Mesenchymal stem cell (in vitro differentiated cells and primary cell): ENCODE measurements at regions not wholly inside any gene's neighbourhood (a gene's known extent, or its start where the extent isn't known, plus 50 kb on each side); places are given as distances from the start of the nearest gene placed in this dataset.

Experiments used
- DNase-seq: peaks from one replicate; pipeline ENCODE4 v3.0.0-alpha.2; 2013
- H2AFZ ChIP-seq: one replicate; pipeline ENCODE4 v1.6.1; 2013; ENCODE audit warnings: low read depth, mild to moderate bottlenecking, control low read depth, inconsistent platforms, low read length, moderate library complexity
- H2AK5ac ChIP-seq: 2 replicates; pipeline ENCODE4 v1.6.1; 2013; ENCODE audit warnings: low read length, moderate library complexity, mild to moderate bottlenecking, inconsistent platforms; ENCODE audit not compliant: severe bottlenecking
- H2BK120ac ChIP-seq: one replicate; pipeline ENCODE4 v1.6.1; 2013; ENCODE audit warnings: low read depth, mild to moderate bottlenecking, inconsistent platforms, low read length, moderate library complexity
- H2BK12ac ChIP-seq, 2 experiments: one replicate each; pipeline ENCODE4 v1.6.1; 2013; ENCODE audit warnings: inconsistent platforms in 2 of 2, low read length in 2 of 2, mild to moderate bottlenecking in 2 of 2, moderate library complexity in 2 of 2, control low read depth in 1 of 2
- H2BK15ac ChIP-seq: one replicate; pipeline ENCODE4 v1.6.1; 2013; ENCODE audit warnings: mild to moderate bottlenecking, low read depth, inconsistent platforms; ENCODE audit not compliant: poor library complexity, severe bottlenecking
- H2BK5ac ChIP-seq: 2 replicates; pipeline ENCODE4 v1.6.1; 2013; ENCODE audit warnings: low read depth, mild to moderate bottlenecking, low read length, control low read depth, inconsistent platforms; ENCODE audit not compliant: poor library complexity, severe bottlenecking
- H3K14ac ChIP-seq, 2 experiments: one replicate each; pipeline ENCODE4 v1.6.1; 2013; ENCODE audit warnings: inconsistent platforms in 2 of 2, low read length in 2 of 2, control low read depth in 1 of 2, mild to moderate bottlenecking in 1 of 2, moderate library complexity in 1 of 2
- H3K18ac ChIP-seq, 2 experiments: one replicate each; pipeline ENCODE4 v1.6.1; 2013; ENCODE audit warnings: inconsistent platforms in 2 of 2, low read length in 2 of 2, control low read depth in 1 of 2, low read depth in 1 of 2, mild to moderate bottlenecking in 1 of 2
- H3K23ac ChIP-seq, 2 experiments: one replicate each; pipeline ENCODE4 v1.6.1; 2013; ENCODE audit warnings: inconsistent platforms in 2 of 2, low read length in 2 of 2, mild to moderate bottlenecking in 2 of 2, moderate library complexity in 2 of 2, control low read depth in 1 of 2
- H3K27ac ChIP-seq: 2 replicates; pipeline ENCODE4 v1.5.1; 2013; ENCODE audit warnings: mild to moderate bottlenecking, moderate library complexity, low read length, control low read depth, inconsistent platforms; ENCODE audit not compliant: poor library complexity, severe bottlenecking
- H3K27me3 ChIP-seq, 2 experiments: 2 replicates each; pipeline versions ENCODE4 v1.6.1 to v1.7.0; 2013; ENCODE audit warnings: low read length in 2 of 2, mild to moderate bottlenecking in 2 of 2, moderate library complexity in 2 of 2, control low read depth in 1 of 2, inconsistent platforms in 1 of 2; ENCODE audit not compliant: control insufficient read depth in 1 of 2, insufficient read depth in 1 of 2
- H3K36me3 ChIP-seq, 2 experiments: 2 replicates each; pipeline versions ENCODE4 v1.6.1 to v1.7.0; 2013; ENCODE audit warnings: low read length in 2 of 2, control low read depth in 1 of 2, inconsistent platforms in 1 of 2, low read depth in 1 of 2, mild to moderate bottlenecking in 1 of 2; ENCODE audit not compliant: insufficient read depth in 2 of 2, control insufficient read depth in 1 of 2
- H3K4ac ChIP-seq, 2 experiments: one replicate each; pipeline ENCODE4 v1.6.1; 2013; ENCODE audit warnings: inconsistent platforms in 2 of 2, low read length in 2 of 2, mild to moderate bottlenecking in 2 of 2, moderate library complexity in 2 of 2, control low read depth in 1 of 2, low read depth in 1 of 2
- H3K4me1 ChIP-seq: 2 replicates; pipeline ENCODE4 v1.6.1; 2013; ENCODE audit warnings: low read depth, low read length, control low read depth; ENCODE audit not compliant: control insufficient read depth, insufficient read depth
- H3K4me2 ChIP-seq: 2 replicates; pipeline ENCODE4 v1.6.1; 2013; ENCODE audit warnings: low read length, mild to moderate bottlenecking, inconsistent platforms; ENCODE audit not compliant: poor library complexity, severe bottlenecking
- H3K4me3 ChIP-seq, 2 experiments: 2 replicates each; pipeline versions ENCODE4 v1.5.1 to v1.7.0; 2013; ENCODE audit warnings: low read length in 2 of 2, mild to moderate bottlenecking in 2 of 2, control low read depth in 1 of 2, low read depth in 1 of 2; ENCODE audit not compliant: insufficient read depth in 1 of 2
- H3K79me1 ChIP-seq: replicated peaks from 2 replicates; pipeline ENCODE4 v1.6.1; 2013; ENCODE audit warnings: mild to moderate bottlenecking, control low read depth, low read length, inconsistent platforms; ENCODE audit not compliant: poor library complexity, severe bottlenecking
- H3K9ac ChIP-seq: 2 replicates; pipeline ENCODE4 v1.7.0; 2013; ENCODE audit warnings: mild to moderate bottlenecking, low read length, moderate library complexity
- H3K9me3 ChIP-seq: 2 replicates; pipeline ENCODE4 v1.7.0; 2013; ENCODE audit warnings: mild to moderate bottlenecking, low read length; ENCODE audit not compliant: control insufficient read depth
- H4K8ac ChIP-seq: one replicate; pipeline ENCODE4 v1.6.1; 2013; ENCODE audit warnings: inconsistent platforms, mild to moderate bottlenecking, low read length, moderate library complexity
- H4K91ac ChIP-seq: one replicate; pipeline ENCODE4 v1.6.1; 2013; ENCODE audit warnings: mild to moderate bottlenecking, low read length, inconsistent platforms
- WGBS: methylation state at CpG from one replicate; pipeline ENCODE4 v1.1.7; 2013; ENCODE audit warnings: mixed read lengths; 5-methylcytosine and 5-hydroxymethylcytosine counted together

- H2BK12ac ChIP-seq: peak overlapping the region; percentile 81 to 91
- no peaks in the 10 kb centered on the region for H3K79me1 ChIP-seq
- WGBS: 100% methylated on average over 1 of the region's 1 CpG
These were observed 130.2 kb downstream of the VAPA start for GRCh38 chr18:10044054-10044453.

DNA sequence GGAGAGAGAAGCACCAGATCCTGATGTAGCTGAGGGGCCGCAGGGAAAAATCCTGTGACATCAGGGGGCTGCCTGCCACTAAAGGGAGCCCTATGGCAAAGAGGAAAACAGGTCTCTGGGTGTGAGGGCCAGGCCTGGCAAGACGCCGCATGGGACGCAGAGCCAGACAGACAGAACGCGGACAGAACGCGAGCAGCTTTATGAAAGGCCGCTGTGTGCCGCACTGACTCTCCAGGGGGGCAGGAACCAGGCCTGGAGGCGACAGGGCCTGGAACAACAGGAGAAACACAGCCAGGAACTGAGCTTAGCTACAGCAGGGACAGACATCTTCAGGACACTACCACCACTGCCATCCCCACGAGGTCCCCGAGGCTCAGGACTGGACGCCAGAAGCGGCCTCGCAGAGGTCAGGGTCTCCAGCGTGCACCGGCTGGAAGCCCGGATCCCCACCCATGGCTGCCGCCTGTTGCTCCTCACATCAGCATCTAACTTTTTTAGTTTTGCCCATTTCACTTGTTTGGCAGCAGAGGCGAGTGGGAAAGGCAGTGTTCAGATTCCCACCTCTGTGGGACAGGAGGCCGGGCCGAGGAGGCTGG lies 131.6 kb downstream of the VAPA start:
- peak overlapping the region; percentile 89 to 94 for H3K18ac ChIP-seq
- peaks cover 13% of the 10 kb centered on the region for H3K9me3 ChIP-seq
- 93% methylated on average over 23 of the region's 23 CpGs for WGBS
- peak overlapping the region; percentile 79 for H4K8ac ChIP-seq
- H4K91ac ChIP-seq: peak overlapping the region; percentile 91
- H2BK5ac ChIP-seq: no peak overlapping the region
- H3K36me3 ChIP-seq: no peaks in the 10 kb centered on the region
- no peak overlapping the region for H3K27ac ChIP-seq
- peak overlapping the region; percentile 84 for H2BK15ac ChIP-seq
- H3K4me1 ChIP-seq: peaks cover 7% of the 10 kb centered on the region
- H2AFZ ChIP-seq: no peak overlapping the region
- H3K14ac ChIP-seq: peak overlapping the region in 1 of 2 experiments; percentile 9
- H3K27me3 ChIP-seq: no peaks in the 10 kb centered on the region
- peak overlapping the region; percentile 81 to 98 for H2BK12ac ChIP-seq
- no peak for DNase-seq
- H3K4me3 ChIP-seq: no peak overlapping the region
- no peak overlapping the region for H2AK5ac ChIP-seq
- no peak overlapping the region for H3K9ac ChIP-seq
- H3K23ac ChIP-seq: no peak overlapping the region
- peak overlapping the region; percentile 68 to 80 for H3K4ac ChIP-seq
- H3K4me2 ChIP-seq: no peak overlapping the region
- H3K79me1 ChIP-seq: no peaks in the 10 kb centered on the region
- peak overlapping the region; percentile 89 for H2BK120ac ChIP-seq

More at GRCh38 chr18:10044054-10044453, 130.2 kb downstream of the VAPA start:
- H3K9me3 ChIP-seq: peaks cover 13% of the 10 kb centered on the region
- H3K14ac ChIP-seq: no peak overlapping the region
- peak overlapping the region; percentile 62 for H2AFZ ChIP-seq
- H2BK120ac ChIP-seq: peak overlapping the region; percentile 86
- no peak overlapping the region for H3K27ac ChIP-seq
- no peaks in the 10 kb centered on the region for H3K36me3 ChIP-seq
- H2BK5ac ChIP-seq: no peak overlapping the region
- H2AK5ac ChIP-seq: no peak overlapping the region
- no peak for DNase-seq
- H3K23ac ChIP-seq: no peak overlapping the region
- no peak overlapping the region for H3K9ac ChIP-seq
- H3K4ac ChIP-seq: peak overlapping the region; percentile 52 to 55
- no peak overlapping the region for H2BK15ac ChIP-seq
- H3K27me3 ChIP-seq: no peaks in the 10 kb centered on the region
- H4K8ac ChIP-seq: no peak overlapping the region
- peak overlapping the region; percentile 99 for H4K91ac ChIP-seq
- no peak overlapping the region for H3K4me3 ChIP-seq
- peak overlapping the region; percentile 17 to 70 for H3K18ac ChIP-seq
- H3K4me2 ChIP-seq: no peak overlapping the region
- H3K4me1 ChIP-seq: peaks cover 4% of the 10 kb centered on the region

DNA sequence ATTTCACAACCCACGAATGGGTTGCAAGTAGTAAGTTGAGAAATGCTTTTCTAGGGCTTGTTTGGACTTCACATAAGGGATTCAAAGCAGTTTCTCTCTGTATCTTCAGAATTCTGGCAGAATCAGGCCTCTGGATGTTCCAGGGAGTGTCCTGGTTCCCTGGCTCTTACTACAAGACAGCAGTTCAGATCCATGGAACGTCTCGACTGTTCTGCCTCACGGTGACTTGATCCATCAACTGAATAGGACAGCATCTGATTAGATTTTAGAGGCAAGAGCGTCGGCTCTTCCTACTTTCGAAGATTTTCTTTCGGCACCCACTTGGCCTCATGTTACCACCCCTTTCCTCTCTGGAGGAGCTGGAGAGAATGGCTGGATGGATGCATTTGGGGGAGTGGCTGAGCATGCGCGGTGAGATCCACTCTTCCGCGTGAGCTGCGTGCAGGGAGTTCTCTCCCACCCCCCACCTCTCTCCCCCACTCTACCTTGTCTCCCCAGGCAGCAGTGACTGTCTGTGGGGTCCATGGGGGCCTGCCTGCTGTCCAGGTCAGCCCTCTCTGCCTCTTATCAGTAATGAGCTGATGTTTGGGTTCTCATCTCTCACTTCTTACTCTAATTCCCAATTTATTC lies 132.5 kb downstream of the VAPA start:
- Histone ChIP-seq H3K23ac (no peak overlapping the region), H3K27ac (no peak overlapping the region), H3K4me1 (peaks cover 7% of the 10 kb centered on the region), H3K79me1 (no peaks in the 10 kb centered on the region), H2BK12ac (peak overlapping the region; percentile 90 to 98), H3K4ac (peak overlapping the region; percentile 84 to 88), H3K9ac (no peak overlapping the region), H4K91ac (peak overlapping the region; percentile 94), H3K36me3 (no peaks in the 10 kb centered on the region), H2AK5ac (no peak overlapping the region), H2BK15ac (peak overlapping the region; percentile 92), H3K9me3 (peaks cover 13% of the 10 kb centered on the region), H3K14ac (peak overlapping the region in 1 of 2 experiments; percentile 78), H2BK5ac (no peak overlapping the region), H3K27me3 (no peaks in the 10 kb centered on the region), H2BK120ac (peak overlapping the region; percentile 56), H4K8ac (no peak overlapping the region), H2AFZ (no peak overlapping the region), H3K18ac (peak overlapping the region; percentile 84 to 88), H3K4me2 (no peak overlapping the region), H3K4me3 (no peak overlapping the region)
- no peak for DNase-seq
- WGBS: 95% methylated on average over 9 of the region's 13 CpGs

GRCh38 chr18:10047237-10047636 lies 133.4 kb downstream of the VAPA start:
- no peak overlapping the region for H3K14ac ChIP-seq
- H3K27ac ChIP-seq: no peak overlapping the region
- H3K4me1 ChIP-seq: peaks cover 7% of the 10 kb centered on the region
- H2BK15ac ChIP-seq: no peak overlapping the region
- 21% methylated on average over 6 of the region's 6 CpGs for WGBS
- H3K9ac ChIP-seq: no peak overlapping the region
- H3K9me3 ChIP-seq: peaks cover 7% of the 10 kb centered on the region
- H3K4me2 ChIP-seq: no peak overlapping the region
- H3K4me3 ChIP-seq: no peak overlapping the region
- peak overlapping the region; percentile 3 for H4K8ac ChIP-seq
- H4K91ac ChIP-seq: peak overlapping the region; percentile 78
- H2BK12ac ChIP-seq: peak overlapping the region; percentile 97 to 98
- no peaks in the 10 kb centered on the region for H3K36me3 ChIP-seq
- no peaks in the 10 kb centered on the region for H3K27me3 ChIP-seq
- no peak overlapping the region for H3K23ac ChIP-seq
- H2AFZ ChIP-seq: no peak overlapping the region
- no peak overlapping the region for H2BK5ac ChIP-seq
- H3K18ac ChIP-seq: peak overlapping the region; percentile 84 to 95
- H3K79me1 ChIP-seq: no peaks in the 10 kb centered on the region
- peak overlapping the region; percentile 69 to 88 for H3K4ac ChIP-seq
- H2AK5ac ChIP-seq: no peak overlapping the region
- H2BK120ac ChIP-seq: no peak overlapping the region
- DNase-seq: peak; percentile 78
